ENCODE measurements at regions not wholly inside any gene's neighbourhood (a gene's known extent, or its start where the extent isn't known, plus 50 kb on each side); places are given as distances from the start of the nearest gene placed in this dataset.

DNA sequence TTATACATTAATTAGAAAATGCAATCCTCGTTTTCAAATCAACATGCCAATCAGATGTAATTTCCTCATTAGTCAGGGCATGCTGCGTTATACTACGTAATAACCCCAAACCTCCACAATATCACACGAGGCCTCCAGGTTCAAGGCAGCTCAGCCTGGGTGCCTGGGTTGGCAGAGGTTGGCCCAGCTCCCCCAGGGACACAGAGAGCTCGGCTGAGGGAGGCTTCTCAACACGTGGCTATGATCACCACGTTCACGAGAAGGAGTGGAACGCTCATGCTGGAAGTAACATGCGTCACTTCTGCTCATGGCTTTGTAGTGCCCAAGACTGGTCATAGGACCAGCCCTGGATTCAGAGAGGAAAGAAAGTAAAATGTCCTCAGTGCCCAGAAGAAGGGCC lies 144.9 kb upstream of the SOX1 start:
- TF ChIP-seq, protein P1, sequence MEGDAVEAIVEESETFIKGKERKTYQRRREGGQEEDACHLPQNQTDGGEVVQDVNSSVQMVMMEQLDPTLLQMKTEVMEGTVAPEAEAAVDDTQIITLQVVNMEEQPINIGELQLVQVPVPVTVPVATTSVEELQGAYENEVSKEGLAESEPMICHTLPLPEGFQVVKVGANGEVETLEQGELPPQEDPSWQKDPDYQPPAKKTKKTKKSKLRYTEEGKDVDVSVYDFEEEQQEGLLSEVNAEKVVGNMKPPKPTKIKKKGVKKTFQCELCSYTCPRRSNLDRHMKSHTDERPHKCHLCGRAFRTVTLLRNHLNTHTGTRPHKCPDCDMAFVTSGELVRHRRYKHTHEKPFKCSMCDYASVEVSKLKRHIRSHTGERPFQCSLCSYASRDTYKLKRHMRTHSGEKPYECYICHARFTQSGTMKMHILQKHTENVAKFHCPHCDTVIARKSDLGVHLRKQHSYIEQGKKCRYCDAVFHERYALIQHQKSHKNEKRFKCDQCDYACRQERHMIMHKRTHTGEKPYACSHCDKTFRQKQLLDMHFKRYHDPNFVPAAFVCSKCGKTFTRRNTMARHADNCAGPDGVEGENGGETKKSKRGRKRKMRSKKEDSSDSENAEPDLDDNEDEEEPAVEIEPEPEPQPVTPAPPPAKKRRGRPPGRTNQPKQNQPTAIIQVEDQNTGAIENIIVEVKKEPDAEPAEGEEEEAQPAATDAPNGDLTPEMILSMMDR (IDR thresholded peaks at IDR 0.05), result no peak
- TF ChIP-seq POLR2AphosphoS5 (IDR thresholded peaks at IDR 0.05; ENCODE audit: low read depth, low read length) (no peak), SIN3A (IDR thresholded peaks at IDR 0.05; ENCODE audit: borderline replicate concordance, insufficient read depth, low read depth, low read length) (no peak), TCF7L2 (IDR thresholded peaks at IDR 0.05; ENCODE audit: low read depth, low read length) (no peak)
- TF ChIP-seq, protein P2, sequence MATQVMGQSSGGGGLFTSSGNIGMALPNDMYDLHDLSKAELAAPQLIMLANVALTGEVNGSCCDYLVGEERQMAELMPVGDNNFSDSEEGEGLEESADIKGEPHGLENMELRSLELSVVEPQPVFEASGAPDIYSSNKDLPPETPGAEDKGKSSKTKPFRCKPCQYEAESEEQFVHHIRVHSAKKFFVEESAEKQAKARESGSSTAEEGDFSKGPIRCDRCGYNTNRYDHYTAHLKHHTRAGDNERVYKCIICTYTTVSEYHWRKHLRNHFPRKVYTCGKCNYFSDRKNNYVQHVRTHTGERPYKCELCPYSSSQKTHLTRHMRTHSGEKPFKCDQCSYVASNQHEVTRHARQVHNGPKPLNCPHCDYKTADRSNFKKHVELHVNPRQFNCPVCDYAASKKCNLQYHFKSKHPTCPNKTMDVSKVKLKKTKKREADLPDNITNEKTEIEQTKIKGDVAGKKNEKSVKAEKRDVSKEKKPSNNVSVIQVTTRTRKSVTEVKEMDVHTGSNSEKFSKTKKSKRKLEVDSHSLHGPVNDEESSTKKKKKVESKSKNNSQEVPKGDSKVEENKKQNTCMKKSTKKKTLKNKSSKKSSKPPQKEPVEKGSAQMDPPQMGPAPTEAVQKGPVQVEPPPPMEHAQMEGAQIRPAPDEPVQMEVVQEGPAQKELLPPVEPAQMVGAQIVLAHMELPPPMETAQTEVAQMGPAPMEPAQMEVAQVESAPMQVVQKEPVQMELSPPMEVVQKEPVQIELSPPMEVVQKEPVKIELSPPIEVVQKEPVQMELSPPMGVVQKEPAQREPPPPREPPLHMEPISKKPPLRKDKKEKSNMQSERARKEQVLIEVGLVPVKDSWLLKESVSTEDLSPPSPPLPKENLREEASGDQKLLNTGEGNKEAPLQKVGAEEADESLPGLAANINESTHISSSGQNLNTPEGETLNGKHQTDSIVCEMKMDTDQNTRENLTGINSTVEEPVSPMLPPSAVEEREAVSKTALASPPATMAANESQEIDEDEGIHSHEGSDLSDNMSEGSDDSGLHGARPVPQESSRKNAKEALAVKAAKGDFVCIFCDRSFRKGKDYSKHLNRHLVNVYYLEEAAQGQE (IDR thresholded peaks at IDR 0.05; ENCODE audit: insufficient read depth in 1 of 2, low read depth in 2 of 2, low read length in 1 of 2), result no peak
